HUES6 (cell line): ENCODE measurements at regions not wholly inside any gene's neighbourhood (a gene's known extent, or its start where the extent isn't known, plus 50 kb on each side); places are given as distances from the start of the nearest gene placed in this dataset.

Experiments used
- H3K27ac ChIP-seq: 2 replicates; pipeline ENCODE4 v1.7.0; 2013; ENCODE audit warnings: low read depth, mild to moderate bottlenecking, low read length, inconsistent platforms
- H3K27me3 ChIP-seq: 2 replicates; pipeline ENCODE4 v1.6.1; 2013; ENCODE audit warnings: low read length; ENCODE audit not compliant: control insufficient read depth, insufficient read depth
- H3K36me3 ChIP-seq: 2 replicates; pipeline ENCODE4 v1.6.1; 2013; ENCODE audit warnings: low read length; ENCODE audit not compliant: control insufficient read depth, insufficient read depth
- H3K4me1 ChIP-seq: 2 replicates; pipeline ENCODE4 v1.6.1; 2013; ENCODE audit warnings: low read length; ENCODE audit not compliant: control insufficient read depth, insufficient read depth
- H3K4me3 ChIP-seq: 2 replicates; pipeline ENCODE4 v1.5.1; 2013; ENCODE audit warnings: low read depth, low read length
- H3K9ac ChIP-seq: one replicate; pipeline ENCODE4 v1.6.1; 2013; ENCODE audit warnings: mild to moderate bottlenecking, low read length
- H3K9me3 ChIP-seq: 2 replicates; pipeline ENCODE4 v1.6.1; 2013; ENCODE audit warnings: low read depth, low read length; ENCODE audit not compliant: control insufficient read depth, insufficient read depth

DNA sequence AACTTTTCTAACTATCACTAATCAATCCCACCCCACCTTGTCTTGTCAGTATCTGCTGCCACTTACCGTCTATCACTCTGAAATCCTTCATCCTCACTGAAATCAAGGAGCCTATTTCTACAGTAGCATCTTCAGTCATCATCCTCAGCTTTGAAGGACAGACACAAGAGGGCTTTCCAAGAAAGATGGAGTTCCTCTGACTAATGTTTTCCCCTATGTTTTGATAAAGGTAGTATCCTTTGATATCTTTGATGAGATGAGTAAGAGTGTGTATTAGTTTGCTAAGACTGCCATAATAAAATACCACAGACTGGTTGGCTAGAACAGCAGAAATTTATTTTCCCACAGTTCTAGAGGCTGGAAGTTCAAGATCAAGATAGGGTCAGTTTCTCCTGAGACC is 101.8 kb upstream of the VAV3 start:
- Histone ChIP-seq H3K36me3 (no peaks in the 10 kb centered on the region), H3K9me3 (peaks cover under 1% of the 10 kb centered on the region; the same call in 1 of the 2 replicates), H3K4me1 (no peaks in the 10 kb centered on the region), H3K27ac (no peak overlapping the region), H3K4me3 (no peak overlapping the region), H3K9ac (no peak overlapping the region), H3K27me3 (no peaks in the 10 kb centered on the region)

DNA sequence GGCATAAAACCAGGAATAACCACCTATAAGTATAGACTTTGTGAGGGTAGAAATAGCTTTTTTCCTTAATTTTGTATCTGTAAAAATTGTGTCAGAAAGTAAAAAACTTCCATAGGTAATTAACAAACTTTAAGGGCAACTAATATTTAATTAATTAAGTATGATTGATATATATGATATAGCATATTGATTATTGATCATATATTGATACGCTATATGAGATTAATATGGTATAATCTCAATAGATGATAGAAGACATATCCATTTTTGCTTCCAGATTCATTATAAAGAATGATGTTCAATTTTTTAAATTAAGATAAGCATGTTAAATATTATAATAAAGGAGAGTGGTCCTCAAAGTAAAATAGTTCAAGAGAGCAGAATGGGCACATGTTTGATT is 99.3 kb upstream of the VAV3 start:
- Histone ChIP-seq H3K27me3 (no peaks in the 10 kb centered on the region), H3K4me3 (no peak overlapping the region), H3K27ac (no peak overlapping the region), H3K9ac (no peak overlapping the region), H3K36me3 (no peaks in the 10 kb centered on the region), H3K4me1 (no peaks in the 10 kb centered on the region), H3K9me3 (peaks cover 7% of the 10 kb centered on the region)

GRCh38 chr1:108063703-108064102 is 98.7 kb upstream of the VAV3 start:
- H3K27me3 ChIP-seq, result no peaks in the 10 kb centered on the region
- peaks cover 7% of the 10 kb centered on the region for H3K9me3 ChIP-seq

DNA sequence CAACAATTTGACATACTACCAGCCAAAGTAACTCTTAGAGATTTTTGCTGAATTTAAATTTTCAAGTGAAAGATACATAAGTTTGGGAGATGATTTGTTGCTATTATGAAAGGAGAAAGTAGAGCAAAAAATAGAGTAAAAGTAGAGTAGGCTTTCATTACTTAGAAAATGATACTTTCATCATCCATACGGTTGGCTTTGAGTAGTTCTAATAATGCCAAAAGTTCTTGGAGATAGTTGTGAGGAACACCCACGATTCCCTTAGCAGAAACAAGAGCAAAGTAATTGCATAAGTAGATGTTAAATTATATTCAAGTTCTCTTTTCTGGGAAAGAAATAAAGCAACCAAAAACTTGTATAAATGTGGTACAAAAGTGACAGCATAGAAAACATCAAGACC is 95.0 kb upstream of the VAV3 start:
- H3K4me3 ChIP-seq, result no peak overlapping the region
- H3K9ac ChIP-seq, result no peak overlapping the region
- peaks cover 17% of the 10 kb centered on the region for H3K4me1 ChIP-seq
- no peaks in the 10 kb centered on the region for H3K27me3 ChIP-seq
- peaks cover 7% of the 10 kb centered on the region for H3K9me3 ChIP-seq
- no peaks in the 10 kb centered on the region for H3K36me3 ChIP-seq
- H3K27ac ChIP-seq, result no peak overlapping the region

More at GRCh38 chr1:108063703-108064102, 98.7 kb upstream of the VAV3 start:
- no peak overlapping the region for H3K27ac ChIP-seq
- no peaks in the 10 kb centered on the region for H3K4me1 ChIP-seq
- H3K4me3 ChIP-seq, result no peak overlapping the region
- H3K36me3 ChIP-seq, result no peaks in the 10 kb centered on the region
- H3K9ac ChIP-seq, result no peak overlapping the region

GRCh38 chr1:108057541-108057940 is 92.6 kb upstream of the VAV3 start:
- Histone ChIP-seq H3K4me3 (no peak overlapping the region), H3K4me1 (peaks cover 31% of the 10 kb centered on the region), H3K27me3 (no peaks in the 10 kb centered on the region), H3K9me3 (peaks cover 7% of the 10 kb centered on the region), H3K36me3 (no peaks in the 10 kb centered on the region), H3K9ac (no peak overlapping the region), H3K27ac (no peak overlapping the region)

- Histone ChIP-seq H3K9me3 (peaks cover 4% of the 10 kb centered on the region; the same call in 1 of the 2 replicates), H3K36me3 (no peaks in the 10 kb centered on the region)
These were observed 91.5 kb upstream of the VAV3 start for GRCh38 chr1:108056436-108056990.

DNA sequence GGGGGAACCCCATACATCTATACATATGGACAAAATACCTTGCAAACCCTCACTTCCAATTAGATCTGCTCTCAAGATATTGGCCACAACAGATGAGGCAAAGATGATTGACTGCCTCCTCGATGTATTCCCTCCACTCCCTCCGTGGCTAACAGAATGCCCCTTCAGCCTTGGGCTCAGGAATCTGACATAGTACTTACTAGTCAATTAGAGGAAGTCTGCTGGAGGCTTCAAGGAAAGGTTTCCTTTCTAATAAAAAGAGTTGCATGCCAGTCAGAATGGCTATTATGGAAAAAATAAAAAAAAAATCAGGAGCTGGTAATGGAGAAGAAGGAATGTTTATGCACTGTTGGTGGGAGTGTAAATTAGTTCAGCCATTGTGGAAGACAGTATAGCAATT is 90.4 kb upstream of the VAV3 start:
- H3K27me3 ChIP-seq, result no peaks in the 10 kb centered on the region
- 0 out of 2 replicates have a peak, but pooled peaks cover 3% of the 10 kb centered on the region for H3K9me3 ChIP-seq
- H3K9ac ChIP-seq, result no peak overlapping the region
- H3K36me3 ChIP-seq, result no peaks in the 10 kb centered on the region
- H3K27ac ChIP-seq, result no peak overlapping the region
- H3K4me1 ChIP-seq, result peaks cover 52% of the 10 kb centered on the region
- no peak overlapping the region for H3K4me3 ChIP-seq

More at GRCh38 chr1:108056436-108056990, 91.5 kb upstream of the VAV3 start:
- no peaks in the 10 kb centered on the region for H3K27me3 ChIP-seq
- no peak overlapping the region for H3K4me3 ChIP-seq
- H3K27ac ChIP-seq, result no peak overlapping the region
- H3K9ac ChIP-seq, result no peak overlapping the region
- H3K4me1 ChIP-seq, result peaks cover 41% of the 10 kb centered on the region

DNA sequence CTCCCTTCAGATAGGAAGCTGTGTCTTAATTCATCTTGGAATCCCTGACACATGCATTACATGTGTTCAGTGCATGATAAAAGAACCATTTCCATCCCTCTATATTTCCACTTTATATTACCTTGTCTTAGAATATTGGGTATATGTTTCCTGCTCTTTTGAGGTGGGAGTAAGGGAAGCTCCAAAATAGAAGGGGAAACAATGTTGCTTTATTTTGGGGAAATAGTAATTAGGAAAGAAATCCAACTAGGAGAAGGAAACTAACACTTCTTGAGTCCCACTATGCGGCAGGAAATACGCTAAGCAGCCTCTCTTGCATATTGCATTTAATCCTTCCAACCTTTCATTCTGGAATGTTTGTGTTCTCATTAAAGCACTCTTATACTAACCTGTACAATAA is 89.4 kb upstream of the VAV3 start:
- Histone ChIP-seq H3K4me3 (no peak overlapping the region), H3K27me3 (no peaks in the 10 kb centered on the region), H3K9me3 (no peaks in the 10 kb centered on the region), H3K36me3 (no peaks in the 10 kb centered on the region), H3K4me1 (peaks cover 58% of the 10 kb centered on the region), H3K27ac (no peak overlapping the region), H3K9ac (no peak overlapping the region)

DNA sequence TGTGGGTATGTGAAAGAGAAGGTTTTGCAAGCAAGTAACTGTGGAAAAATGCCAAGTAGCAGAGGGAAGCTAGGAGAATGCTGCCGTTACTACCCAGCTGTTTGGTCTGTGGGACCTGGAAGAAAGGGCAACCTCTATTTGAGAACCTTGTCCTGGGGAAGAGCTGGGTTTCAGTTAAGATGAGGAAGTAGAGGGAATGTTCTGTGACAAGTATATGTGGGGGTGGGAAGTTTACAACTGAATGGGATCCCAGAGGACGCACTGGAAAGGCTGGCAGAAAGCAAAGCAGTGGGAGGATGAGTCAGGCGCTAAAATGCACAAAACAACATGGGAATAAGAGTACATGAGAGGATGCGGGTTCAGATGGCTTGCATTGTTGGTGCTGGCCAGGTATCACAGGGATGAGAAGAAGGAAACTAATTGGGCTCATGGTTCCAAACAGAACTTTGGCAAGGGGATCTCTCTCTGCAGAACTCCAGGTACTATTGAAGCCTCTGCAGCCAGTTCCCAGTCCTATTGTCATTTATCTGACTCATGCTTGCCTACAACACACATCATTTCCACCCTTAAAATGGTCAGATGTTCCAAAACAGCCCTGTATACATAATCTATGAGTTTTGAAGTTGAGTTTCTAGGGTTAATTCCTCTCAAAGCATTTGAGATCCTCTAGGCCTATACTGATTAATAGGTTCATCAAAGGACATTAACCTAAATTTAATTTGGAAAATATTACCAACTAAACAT is 88.5 kb upstream of the VAV3 start:
- H3K27ac ChIP-seq, result no peak overlapping the region
- H3K36me3 ChIP-seq, result no peaks in the 10 kb centered on the region
- H3K4me3 ChIP-seq, result 0 out of 2 replicates have a peak overlapping the region, but pooled peaks have one; percentile 7
- H3K9me3 ChIP-seq, result no peaks in the 10 kb centered on the region
- H3K9ac ChIP-seq, result no peak overlapping the region
- H3K4me1 ChIP-seq, result peaks cover 56% of the 10 kb centered on the region
- no peaks in the 10 kb centered on the region for H3K27me3 ChIP-seq

DNA sequence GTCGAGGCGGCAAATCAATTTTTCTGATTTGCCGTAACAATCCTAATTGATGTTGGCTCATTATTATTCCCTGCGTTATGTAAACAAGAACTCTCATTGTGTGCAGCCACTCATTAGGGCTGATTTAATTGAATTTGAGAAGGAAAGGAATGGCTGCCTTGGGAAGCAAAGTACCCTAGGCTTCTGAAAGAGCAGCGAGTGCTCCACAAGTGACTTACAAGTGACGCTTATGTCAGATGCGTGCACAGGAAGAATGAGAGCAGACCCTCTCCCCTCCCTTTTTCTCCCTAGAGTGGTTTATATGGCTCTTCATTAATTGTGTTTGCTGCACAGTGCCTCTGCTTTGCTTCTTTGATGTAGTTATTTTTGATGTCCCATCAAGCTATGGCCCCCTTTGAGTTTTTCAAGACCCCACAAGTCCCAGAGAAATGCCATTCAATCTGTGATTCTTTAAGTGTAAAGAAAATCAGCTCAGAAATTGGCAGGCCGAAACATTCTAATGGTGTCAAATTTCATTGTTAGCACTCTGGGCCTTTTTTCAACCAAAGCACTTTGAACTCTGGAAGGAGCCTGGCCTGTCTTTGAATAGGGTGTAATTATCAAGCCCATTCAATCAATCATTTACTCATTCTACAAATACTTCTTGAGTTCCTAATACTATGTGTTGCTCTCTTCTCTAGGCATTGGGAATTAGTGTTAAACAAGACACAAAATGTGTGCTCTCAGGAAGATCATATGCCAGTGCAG is 86.8 kb upstream of the VAV3 start:
- Histone ChIP-seq H3K36me3 (no peaks in the 10 kb centered on the region), H3K27ac (no peak overlapping the region), H3K4me1 (peaks cover 41% of the 10 kb centered on the region), H3K27me3 (no peaks in the 10 kb centered on the region), H3K9ac (no peak overlapping the region), H3K9me3 (no peaks in the 10 kb centered on the region), H3K4me3 (peak overlapping the region; percentile 1; the same call in 1 of the 2 replicates)
